ENCODE measurements at regions not wholly inside any gene's neighbourhood (a gene's known extent, or its start where the extent isn't known, plus 50 kb on each side); places are given as distances from the start of the nearest gene placed in this dataset.

GRCh38 chr6:54010340-54011276, 100.6 kb upstream of the MLIP start:
- no peak for DNase-seq

GRCh38 chr6:54011277-54011648, 100.0 kb upstream of the MLIP start:
- DNase-seq, result no peak

DNA sequence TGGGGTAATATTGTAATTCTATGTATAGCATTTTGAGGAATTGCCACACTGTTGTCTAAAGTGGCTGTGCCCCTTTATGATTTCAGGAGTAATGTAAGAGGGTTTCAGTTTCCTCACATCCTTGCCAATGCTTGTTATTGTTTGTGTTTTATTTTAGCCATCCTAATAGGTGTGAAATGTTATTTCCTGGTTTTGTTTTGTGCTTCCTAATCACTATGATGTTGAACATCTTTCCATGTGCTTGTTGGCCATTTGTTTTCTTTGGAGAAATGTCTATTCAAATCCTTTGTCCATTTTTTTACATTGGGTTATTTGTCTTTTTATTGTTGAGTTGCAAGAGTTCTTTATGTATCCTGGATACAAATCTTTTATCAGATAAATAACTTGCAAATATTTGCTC, 97.3 kb upstream of the MLIP start:
- DNase-seq, result no peak

DNA sequence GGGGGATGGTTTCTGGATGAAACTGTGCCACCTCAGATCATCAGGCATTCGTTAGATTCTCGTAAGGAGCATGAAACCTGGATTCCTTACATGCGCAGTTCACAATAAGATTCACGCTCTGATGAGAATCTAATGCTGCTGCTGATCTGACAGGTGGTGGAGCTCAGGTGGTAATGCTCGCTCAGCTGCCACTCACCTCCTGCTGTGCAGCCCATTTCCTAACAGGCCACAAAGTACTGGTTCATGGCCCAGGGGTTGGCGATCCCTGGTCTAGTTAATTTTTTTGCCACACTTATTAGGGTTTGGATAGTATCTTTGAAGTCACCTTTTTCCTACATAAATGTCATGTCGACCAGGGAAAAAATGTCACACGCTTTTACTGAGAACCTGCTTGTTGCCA, 96.8 kb upstream of the MLIP start:
- DNase-seq, result no peak

- DNase-seq, result no peak
Observed at GRCh38 chr6:54017877-54018276, 93.4 kb upstream of the MLIP start.

DNA sequence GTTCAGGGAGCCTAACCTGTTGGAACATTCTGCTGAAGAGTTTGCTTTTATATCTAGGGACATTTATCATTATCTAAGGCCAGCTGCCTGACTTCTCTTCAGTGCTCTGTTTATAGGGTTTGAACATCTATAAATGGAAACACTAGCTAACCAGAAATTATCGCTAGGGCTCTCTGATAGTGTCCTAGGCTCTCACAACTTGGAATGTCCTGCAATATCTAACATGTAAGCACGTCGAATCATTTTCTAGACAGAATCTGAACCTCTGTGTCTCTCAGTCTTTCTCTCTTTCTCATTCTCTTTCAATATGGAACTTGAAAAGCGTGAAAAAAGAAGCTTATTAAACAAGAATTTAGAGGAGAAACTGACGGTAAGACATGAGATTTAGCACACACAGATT, 92.5 kb upstream of the MLIP start:
- no peak for DNase-seq

- DNase-seq, result no peak
Observed at GRCh38 chr6:54019860-54020259, 91.4 kb upstream of the MLIP start.

DNA sequence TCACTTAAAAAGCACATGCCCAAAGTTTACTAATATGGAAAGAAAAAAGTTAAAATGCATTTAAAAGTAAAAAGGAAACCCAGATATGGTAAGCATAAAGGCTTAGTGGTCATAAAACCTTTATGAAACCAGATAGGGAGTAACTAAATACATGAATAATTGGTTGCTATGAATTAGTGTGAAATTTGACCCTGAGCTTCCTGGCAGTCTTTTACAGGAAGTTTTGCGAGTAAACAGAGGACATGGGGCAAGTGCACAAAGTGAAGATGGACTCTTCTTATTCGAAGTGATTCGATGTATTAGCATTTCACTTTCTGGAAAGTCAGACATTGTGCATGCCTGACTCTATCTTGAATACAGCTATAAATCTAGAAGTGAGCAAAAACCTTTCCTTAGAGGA, 90.9 kb upstream of the MLIP start:
- no peak for DNase-seq

DNA sequence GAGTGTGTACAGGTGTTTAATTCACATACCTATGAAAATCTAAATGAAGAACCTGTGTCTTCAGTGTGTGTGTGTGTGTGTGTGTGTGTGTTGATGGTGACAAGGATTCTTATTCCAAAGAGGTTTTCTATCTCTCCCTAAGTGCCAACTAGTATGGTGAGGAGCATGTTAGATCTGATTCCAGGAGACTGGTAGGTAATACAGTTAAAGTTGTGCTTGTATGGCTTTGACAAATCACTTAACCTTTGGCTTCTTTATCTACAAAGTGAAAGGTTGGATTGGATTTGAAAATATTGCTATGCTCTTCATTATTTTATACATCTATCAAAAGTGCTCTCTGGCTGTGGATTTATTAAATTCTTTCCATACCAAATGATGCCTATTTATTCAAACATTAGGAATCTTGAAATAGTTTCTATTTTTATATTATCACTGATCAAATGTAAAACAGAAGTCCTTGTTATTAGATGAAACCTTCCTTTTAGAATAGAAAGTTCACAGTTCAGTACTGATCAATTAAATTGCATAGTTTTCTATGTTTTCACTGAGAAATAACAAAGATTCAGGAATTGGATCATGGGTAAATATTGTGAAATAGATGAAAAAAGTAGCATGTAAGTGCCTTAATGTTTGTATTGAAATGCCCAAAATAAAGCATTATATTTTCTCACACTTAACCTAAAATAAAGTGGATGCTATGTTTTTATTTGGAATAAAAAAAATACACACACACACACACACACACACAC, 84.4 kb upstream of the MLIP start:
- DNase-seq, result no peak

DNA sequence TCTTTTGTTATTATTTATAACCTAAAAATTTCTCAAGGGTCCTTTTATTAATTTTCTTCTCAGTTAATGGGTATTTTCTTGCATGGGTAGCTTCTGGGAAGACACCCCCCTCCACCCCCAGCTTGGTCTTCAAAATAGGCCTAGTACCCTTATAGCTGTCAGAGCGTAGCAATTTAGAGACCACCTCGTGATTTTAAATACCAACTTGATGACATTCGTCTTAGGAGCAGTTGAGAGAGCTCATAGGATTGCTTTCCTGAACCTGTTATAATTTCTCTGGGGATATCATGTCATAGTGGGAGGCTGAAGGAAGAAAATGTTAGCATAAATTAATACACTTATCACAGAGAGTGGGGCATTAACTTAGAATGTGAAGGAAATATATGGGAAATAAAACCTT, 83.1 kb upstream of the MLIP start:
- no peak for DNase-seq

DNA sequence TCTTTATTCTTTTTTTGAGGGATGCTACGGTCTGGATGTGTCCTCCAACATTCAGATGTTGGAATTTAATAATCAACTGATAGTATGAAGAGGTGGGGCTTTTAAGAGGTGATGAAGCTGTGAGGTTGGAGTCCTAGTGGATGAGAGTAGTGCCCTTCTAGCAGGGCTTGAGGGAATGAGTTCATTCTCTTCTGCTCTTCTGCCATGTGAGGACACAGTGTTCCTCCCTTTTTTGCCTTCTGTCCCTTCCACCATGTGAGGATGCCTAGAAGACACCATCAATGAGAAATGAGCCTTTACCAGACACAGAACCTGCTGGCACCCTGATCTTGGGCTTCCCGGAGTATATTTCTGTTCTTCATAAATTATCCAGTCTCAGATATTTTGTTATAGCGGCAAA, 82.1 kb upstream of the MLIP start:
- no peak for DNase-seq

GRCh38 chr6:54031169-54031568, 80.1 kb upstream of the MLIP start:
- DNase-seq, result no peak

DNA sequence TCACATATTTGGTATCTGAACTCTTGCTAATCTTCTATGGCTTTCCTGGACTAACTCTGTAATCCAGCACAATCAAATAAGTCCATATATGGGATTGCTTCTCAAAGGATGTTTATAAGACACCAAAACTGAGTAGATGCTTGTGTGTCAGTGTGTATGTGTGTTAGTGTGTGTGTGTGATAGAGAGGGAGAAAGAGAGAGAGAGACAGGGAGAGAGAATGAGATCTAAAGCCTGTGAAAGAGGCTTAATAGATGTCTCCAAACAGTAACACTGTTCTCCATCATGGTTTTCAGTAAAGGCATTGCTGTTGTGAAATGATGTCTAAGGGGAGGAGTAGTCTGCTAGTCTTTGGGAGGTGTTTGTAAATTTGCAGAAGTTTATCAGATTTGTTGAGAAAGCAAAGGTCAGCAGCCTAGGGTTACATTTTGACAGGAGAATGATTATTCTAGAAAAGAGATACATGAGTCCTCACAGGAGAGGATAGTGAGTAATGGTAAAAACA, 73.9 kb upstream of the MLIP start:
- no peak for DNase-seq

DNA sequence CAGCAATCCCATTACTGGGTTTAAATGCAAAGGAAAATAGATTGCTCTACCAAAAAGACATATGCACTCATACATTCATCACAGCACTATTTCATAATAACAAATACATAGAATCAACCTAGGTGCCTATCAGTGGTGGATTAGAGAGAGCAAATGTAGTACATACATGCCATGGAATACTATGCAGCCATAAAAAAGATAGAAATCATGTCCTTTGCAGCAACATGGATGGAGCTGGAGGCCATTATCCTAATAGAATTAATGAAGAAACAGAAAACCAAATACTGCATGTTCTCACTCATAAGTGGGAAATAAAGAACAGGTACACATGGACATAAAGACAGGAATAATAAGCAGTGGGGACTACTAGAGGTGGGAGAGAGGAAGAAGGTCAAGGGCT, 70.7 kb upstream of the MLIP start:
- no peak for DNase-seq

GRCh38 chr6:54041239-54041638, 70.0 kb upstream of the MLIP start:
- no peak for DNase-seq

DNA sequence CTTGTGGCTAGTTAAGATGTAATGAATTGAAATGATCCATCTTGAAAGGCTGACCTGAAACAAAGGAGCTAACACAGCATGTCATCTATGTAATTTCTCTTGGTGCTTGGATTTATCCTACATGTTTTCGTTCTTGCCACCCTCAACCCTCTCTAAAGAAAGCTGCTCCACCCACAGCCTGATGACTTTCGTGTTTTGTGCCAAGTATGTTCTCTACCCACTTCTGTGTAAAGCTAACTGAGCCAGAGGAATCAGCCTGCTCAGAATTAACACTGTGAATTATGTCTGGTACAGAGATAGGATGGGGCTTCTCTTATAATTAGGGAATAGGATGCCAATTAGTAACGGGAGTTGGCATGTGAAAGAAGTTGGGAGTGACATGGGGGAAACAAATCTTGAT, 67.9 kb upstream of the MLIP start:
- DNase-seq, result no peak

DNA sequence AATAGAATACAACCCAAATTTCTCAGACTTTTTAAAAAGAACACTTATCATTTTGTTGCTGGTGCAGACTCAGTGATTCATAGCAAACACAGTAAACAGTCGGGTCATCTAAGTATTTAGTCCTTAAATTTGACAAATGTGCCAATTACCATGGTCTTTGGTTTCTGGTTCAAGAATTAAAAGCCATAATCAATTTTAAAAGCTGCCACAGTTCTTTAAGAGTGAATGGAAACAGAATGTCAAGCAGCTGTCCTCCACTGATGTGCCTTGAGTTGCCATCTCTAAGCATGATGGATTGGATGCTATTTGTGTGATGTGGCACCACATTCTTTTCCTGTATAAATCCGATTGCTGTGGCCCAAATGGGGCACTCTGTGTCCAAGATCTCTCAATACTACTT, 67.2 kb upstream of the MLIP start:
- DNase-seq, result no peak

- DNase-seq, result no peak
Observed at GRCh38 chr6:54048782-54049181, 62.5 kb upstream of the MLIP start.

- no peak for DNase-seq
Observed at GRCh38 chr6:54050750-54051149, 60.5 kb upstream of the MLIP start.

GRCh38 chr6:54053881-54054391, 57.3 kb upstream of the MLIP start:
- DNase-seq, result no peak

DNA sequence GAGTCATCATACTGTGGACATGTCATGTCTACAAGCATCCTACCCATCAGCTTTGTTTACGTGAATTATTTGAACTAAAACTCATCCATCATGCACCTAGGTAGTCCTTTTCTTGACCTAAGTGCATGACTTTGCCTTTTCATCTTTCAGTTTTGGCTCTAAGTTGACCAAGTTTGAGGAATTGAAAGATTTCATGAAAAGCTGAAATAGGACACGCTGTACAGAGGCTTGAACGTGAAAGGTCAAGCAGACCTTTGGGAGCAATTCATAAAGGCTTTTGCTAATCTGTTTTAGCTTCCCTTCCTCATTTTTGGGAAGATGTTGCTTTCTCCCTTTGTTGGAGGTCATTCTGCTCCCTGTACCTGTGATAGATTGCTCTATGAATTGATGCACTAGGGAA, 55.1 kb upstream of the MLIP start:
- no peak for DNase-seq

- DNase-seq, result no peak
Observed at GRCh38 chr6:54057058-54057457, 54.2 kb upstream of the MLIP start.

- DNase-seq, result no peak
Observed at GRCh38 chr6:54058236-54058635, 53.0 kb upstream of the MLIP start.

GRCh38 chr6:54059683-54060082, 51.6 kb upstream of the MLIP start:
- no peak for DNase-seq

All from activated CD4-positive, alpha-beta T cell treated with anti-CD3 and anti-CD28 coated beads, Interleukin-2, amount 50 U/mL, for 48 hours (primary cell).